ENCODE measurements at regions not wholly inside any gene's neighbourhood (a gene's known extent, or its start where the extent isn't known, plus 50 kb on each side); places are given as distances from the start of the nearest gene placed in this dataset.

DNA sequence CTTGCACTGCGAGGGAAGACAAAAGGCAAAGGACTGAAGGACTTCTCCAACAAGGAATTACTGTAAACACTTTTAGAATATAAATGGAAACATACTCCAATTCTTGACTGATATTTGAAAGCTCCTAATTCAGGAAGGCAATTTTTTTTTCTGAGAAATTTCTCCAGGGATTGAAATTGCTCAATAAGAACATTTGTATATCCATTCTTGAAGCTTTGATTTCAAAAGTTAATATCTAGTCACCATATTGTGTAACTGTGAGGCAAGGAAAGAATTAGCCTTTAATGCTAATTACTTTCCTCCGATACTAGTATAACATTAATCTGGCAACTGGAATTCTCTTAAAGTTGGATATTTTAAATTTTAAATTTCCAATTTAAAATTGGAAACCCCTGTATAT, 188.4 kb upstream of the COL1A2 start:
- no peak for DNase-seq (ENCODE audit: extremely low read depth in 1 of 11, low read depth in 9 of 11, low spot score in 4 of 11)

GRCh38 chr7:94212160-94212559, 182.5 kb upstream of the COL1A2 start:
- DNase-seq (ENCODE audit: extremely low read depth in 1 of 11, low read depth in 9 of 11, low spot score in 4 of 11) = no peak

- DNase-seq (ENCODE audit: extremely low read depth in 1 of 11, low read depth in 9 of 11, low spot score in 4 of 11) = no peak
These were observed 177.7 kb upstream of the COL1A2 start for GRCh38 chr7:94216944-94217461.

- DNase-seq (ENCODE audit: extremely low read depth in 1 of 11, low read depth in 9 of 11, low spot score in 4 of 11) = no peak
These were observed 176.9 kb upstream of the COL1A2 start for GRCh38 chr7:94217766-94218165.

- no peak for DNase-seq (ENCODE audit: extremely low read depth in 1 of 11, low read depth in 9 of 11, low spot score in 4 of 11)
These were observed 172.2 kb upstream of the COL1A2 start for GRCh38 chr7:94222516-94222915.

GRCh38 chr7:94223375-94224084, 171.2 kb upstream of the COL1A2 start:
- peak in 3 of 11 donors; percentile 5 to 8 (median 7) for DNase-seq (ENCODE audit: extremely low read depth in 1 of 11, low read depth in 9 of 11, low spot score in 4 of 11)

DNA sequence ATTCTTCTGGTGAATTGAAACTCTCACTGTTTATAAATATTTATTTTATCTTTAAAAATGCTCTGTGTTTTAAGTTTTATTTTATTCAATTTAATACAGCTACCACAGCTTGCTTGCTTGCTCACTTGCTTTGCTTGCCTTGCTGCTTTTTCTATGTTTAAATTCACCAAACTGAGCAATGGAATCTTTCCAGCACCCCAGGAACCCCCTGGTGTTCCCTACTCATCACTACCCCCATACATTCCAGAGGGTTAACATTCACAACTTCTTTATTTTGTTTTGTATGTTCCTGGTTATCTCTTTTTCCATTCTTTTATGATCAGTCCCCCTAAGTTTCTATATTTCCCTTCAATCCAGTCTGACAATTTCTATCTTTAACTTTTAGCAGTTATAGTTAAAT, 166.5 kb upstream of the COL1A2 start:
- no peak for DNase-seq (ENCODE audit: extremely low read depth in 1 of 11, low read depth in 9 of 11, low spot score in 4 of 11)

- no peak for DNase-seq (ENCODE audit: extremely low read depth in 1 of 11, low read depth in 9 of 11, low spot score in 4 of 11)
These were observed 166.0 kb upstream of the COL1A2 start for GRCh38 chr7:94228678-94229077.

DNA sequence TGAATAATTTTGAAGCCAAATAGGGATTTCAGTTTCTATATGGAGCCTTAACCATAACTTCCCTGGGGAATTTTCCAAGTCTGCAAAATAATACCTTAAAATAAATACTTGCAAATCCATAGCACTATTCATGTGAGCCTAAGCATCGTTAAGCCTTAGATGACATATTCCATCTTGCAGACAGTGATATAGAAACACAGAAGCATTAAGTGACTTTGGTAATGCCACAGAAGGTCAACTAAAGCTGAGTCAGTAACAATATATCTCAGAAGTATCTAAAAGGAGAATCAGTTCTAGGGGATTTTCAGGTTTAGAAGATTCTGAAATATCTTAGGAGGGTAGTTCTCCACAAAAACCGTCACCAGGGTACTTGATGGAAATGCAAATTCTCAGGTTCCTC, 163.4 kb upstream of the COL1A2 start:
- no peak for DNase-seq (ENCODE audit: extremely low read depth in 1 of 11, low read depth in 9 of 11, low spot score in 4 of 11)

DNA sequence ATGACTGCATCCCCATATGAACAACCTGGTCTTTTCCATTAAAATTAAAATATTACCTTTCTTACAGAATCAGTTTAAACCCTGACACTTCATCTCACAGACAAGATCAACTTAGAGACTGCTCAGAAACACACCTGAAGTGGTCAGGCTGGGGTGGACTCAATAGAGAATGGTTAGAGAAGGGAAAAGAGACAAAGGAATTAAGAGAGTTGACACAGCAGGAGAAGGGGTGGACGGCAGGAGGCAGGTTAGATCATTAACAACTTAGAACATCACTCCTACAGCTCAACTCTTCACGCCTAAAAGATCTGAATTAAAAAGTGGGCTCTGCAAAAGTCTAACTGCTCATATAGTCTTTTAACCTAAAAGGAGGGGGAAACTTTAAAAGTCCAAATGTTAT, 157.7 kb upstream of the COL1A2 start:
- no peak for DNase-seq (ENCODE audit: extremely low read depth in 1 of 11, low read depth in 9 of 11, low spot score in 4 of 11)

DNA sequence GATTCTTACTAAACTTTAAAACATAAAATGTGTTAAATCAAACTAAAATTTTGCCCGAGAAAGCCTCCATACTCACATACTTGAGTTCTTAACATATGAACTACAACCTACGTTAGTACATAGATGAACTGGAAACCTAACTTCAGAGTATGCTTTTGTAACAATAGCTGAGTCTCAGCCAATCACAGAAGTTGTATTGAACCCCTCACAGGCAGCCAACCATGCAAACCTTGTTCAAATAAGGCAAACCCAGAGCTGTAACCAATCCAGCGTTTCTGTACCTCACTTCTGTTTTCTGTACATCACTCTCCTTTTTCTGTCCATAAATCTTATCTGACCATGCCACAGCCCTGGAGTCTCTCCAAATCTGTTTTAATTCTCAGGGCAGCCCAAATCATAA, 157.3 kb upstream of the COL1A2 start:
- DNase-seq (ENCODE audit: extremely low read depth in 1 of 11, low read depth in 9 of 11, low spot score in 4 of 11) = no peak

GRCh38 chr7:94239661-94240234, 154.9 kb upstream of the COL1A2 start:
- no peak for DNase-seq (ENCODE audit: extremely low read depth in 1 of 11, low read depth in 9 of 11, low spot score in 4 of 11)

DNA sequence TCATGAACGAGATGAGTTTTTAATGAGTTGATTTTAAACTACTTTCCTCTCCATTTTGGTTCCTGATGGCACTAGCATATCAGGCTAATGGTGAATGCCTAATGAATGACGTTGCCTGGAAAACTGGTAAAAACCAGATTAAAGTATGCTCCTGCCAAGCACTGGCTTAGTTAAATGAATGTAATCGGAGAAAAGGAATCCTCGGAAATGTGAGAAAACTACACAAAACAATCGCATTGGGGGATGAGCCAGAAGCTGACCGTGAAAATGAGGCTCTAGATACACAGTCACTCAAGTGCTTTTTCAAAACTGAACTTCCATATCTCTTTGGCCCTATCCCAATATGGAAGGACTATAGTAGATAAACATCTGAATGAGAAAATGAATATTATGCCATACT, 153.8 kb upstream of the COL1A2 start:
- DNase-seq (ENCODE audit: extremely low read depth in 1 of 11, low read depth in 9 of 11, low spot score in 4 of 11) = no peak

DNA sequence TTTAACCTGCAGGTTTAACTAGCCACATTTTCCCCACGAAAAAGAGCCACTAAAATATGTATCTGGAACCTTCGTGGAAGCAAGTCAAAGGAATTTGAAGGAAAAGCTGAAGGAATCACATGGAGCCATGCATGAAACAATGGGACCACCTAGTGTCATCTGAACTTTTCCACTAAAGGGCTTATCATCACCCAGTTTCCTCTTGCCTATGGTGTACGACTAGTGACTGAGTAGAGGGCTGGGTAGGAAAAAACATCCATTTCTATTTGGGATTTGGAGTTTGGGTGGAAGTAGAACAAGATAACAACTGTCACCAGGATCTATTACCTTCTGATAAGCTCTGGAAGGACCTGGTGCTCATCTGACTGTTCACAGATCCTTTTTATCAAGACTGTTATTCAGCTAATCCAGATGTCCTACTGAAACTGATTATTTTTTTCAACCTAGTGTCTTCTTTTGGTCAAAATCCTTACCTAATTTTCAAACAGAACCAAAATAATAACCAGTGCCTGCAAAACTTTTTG, 153.2 kb upstream of the COL1A2 start:
- DNase-seq (ENCODE audit: extremely low read depth in 1 of 11, low read depth in 9 of 11, low spot score in 4 of 11) = no peak

DNA sequence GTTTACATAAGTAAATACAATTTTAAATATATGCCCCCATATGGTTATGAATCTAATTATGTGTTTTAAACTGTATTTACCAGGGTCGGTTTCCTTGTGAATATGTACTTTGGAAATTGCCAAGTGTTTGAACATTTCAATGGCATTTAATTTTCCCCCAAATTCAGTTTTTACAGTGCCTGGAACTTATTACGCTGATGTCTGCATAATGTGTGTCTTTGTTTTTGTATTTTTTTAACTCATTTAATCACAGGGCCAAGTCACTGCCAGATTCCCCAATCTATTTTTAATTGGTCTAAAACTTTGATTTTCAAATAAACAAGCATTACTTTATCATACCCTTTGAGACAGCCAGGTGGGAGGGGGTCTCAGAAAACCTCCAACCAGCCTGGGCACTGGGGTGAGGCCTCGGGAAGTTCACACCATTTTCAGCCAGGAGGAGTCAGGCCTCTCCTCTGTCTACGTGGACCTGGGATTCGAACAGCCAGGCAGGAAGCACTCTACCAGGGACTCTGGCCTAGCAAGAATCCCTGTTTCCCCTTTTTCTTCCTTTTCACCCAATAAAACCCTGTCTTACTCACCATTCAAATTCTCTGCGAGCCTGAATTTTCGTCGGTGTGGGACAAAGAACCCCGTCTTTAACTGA, 151.5 kb upstream of the COL1A2 start:
- DNase-seq (ENCODE audit: extremely low read depth in 1 of 11, low read depth in 9 of 11, low spot score in 4 of 11) = no peak

GRCh38 chr7:94244760-94245159, 149.9 kb upstream of the COL1A2 start:
- no peak for DNase-seq (ENCODE audit: extremely low read depth in 1 of 11, low read depth in 9 of 11, low spot score in 4 of 11)

DNA sequence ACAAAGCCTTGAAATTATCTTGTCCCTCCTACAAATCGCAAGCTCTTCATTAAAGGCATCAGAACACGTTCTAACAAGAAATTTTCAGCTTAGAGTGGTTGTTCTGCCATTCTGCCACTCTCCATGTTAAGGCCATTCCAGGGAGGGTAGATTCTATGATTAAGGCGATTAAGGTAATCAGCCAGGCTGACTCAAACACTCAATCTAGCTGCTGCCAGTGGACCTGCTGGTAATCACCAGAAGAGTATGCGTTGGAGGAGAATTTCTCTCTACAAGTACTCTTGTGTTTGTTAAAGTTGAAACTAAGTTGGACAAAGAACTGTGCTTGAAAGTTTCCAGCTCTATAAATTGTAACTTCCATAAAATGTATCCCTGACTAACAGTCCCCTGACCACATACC, 149.2 kb upstream of the COL1A2 start:
- no peak for DNase-seq (ENCODE audit: extremely low read depth in 1 of 11, low read depth in 9 of 11, low spot score in 4 of 11)

DNA sequence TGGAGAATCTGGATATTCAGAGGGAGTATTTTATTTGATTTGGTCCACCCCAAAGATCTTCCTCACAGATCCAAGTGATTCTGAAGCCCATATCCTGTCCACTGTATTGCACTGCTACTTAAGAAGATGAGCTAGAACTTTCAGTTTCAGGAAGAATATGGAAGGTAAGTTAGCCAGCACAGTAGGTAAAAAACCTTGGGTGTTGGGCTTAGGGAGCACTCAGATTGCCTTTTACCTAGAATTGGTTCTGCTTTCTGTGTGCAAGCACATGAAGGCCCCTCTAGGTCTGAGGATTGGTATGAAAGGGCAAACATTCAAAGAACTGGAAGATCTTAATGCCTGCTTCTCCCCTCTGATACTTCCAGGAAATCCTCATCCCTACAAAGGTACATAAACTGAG, 146.7 kb upstream of the COL1A2 start:
- DNase-seq (ENCODE audit: extremely low read depth in 1 of 11, low read depth in 9 of 11, low spot score in 4 of 11) = no peak

- DNase-seq (ENCODE audit: extremely low read depth in 1 of 11, low read depth in 9 of 11, low spot score in 4 of 11) = no peak
These were observed 145.1 kb upstream of the COL1A2 start for GRCh38 chr7:94249631-94250030.

GRCh38 chr7:94250124-94250523, 144.6 kb upstream of the COL1A2 start:
- no peak for DNase-seq (ENCODE audit: extremely low read depth in 1 of 11, low read depth in 9 of 11, low spot score in 4 of 11)
